Naive thymus-derived CD8-positive, alpha-beta T cell (primary cell): ENCODE measurements at regions not wholly inside any gene's neighbourhood (a gene's known extent, or its start where the extent isn't known, plus 50 kb on each side); places are given as distances from the start of the nearest gene placed in this dataset.

Source experiments
- ATAC-seq, 2 donors: fragments of 150-1000 bp; cut with Tn5 transposase in 1 of 2; sonication (Bioruptor Pico), chemical (Tn5 transposase) in 1 of 2; 1 replicate in 1 of 2; 2 replicates in 1 of 2; pipeline ENCODE4 v1.10.0; 2021; ENCODE audit warnings: mild to moderate bottlenecking in 2 of 2, moderate library complexity in 2 of 2
- POLR2A ChIA-PET: fragments of 350-600 bp; sonication (Branson Sonifier 250); formaldehyde crosslinking; loops from one replicate; lab custom pipeline; 2021; ENCODE audit warnings: antibody characterized with exemption; lab: Charles Lee
- DNase-seq, 10 donors: peaks; one replicate each; pipeline versions ENCODE4 v3.0.0 to v3.0.0-alpha.2; 2020 to 2022
- H3K27ac Mint-ChIP-seq, 10 donors: one replicate each; pipeline ENCODE4 v1.8.0; 2020 to 2022; ENCODE audit warnings: mild to moderate bottlenecking in 10 of 10, mixed read lengths in 10 of 10, moderate library complexity in 4 of 10, inconsistent platforms in 1 of 10
- H3K27me3 Mint-ChIP-seq, 5 donors: one replicate each; pipeline ENCODE4 v1.8.0; 2021 to 2022; ENCODE audit warnings: mixed read lengths in 5 of 5
- H3K36me3 Mint-ChIP-seq, 3 donors: one replicate each; pipeline ENCODE4 v1.8.0; 2020 to 2022; ENCODE audit warnings: mixed read lengths in 3 of 3, mild to moderate bottlenecking in 2 of 3, inconsistent platforms in 1 of 3
- H3K4me1 Mint-ChIP-seq, 4 donors: one replicate each; pipeline ENCODE4 v1.8.0; 2021 to 2022; ENCODE audit warnings: mixed read lengths in 4 of 4
- H3K4me3 Mint-ChIP-seq, 10 donors: one replicate each; pipeline ENCODE4 v1.8.0; 2020 to 2022; ENCODE audit warnings: mild to moderate bottlenecking in 10 of 10, mixed read lengths in 10 of 10, moderate library complexity in 6 of 10, inconsistent platforms in 1 of 10
- H3K9me3 Mint-ChIP-seq, 9 donors: one replicate each; pipeline ENCODE4 v1.8.0; 2020 to 2022; ENCODE audit warnings: mixed read lengths in 9 of 9, mild to moderate bottlenecking in 3 of 9, inconsistent platforms in 1 of 9, moderate library complexity in 1 of 9

GRCh38 chr3:76624164-76624563, 415.7 kb upstream of the ROBO2 start:
- H3K27me3 Mint-ChIP-seq = no peaks in the 10 kb centered on the region
- POLR2A ChIA-PET = no interaction called here
- ATAC-seq (no peak), DNase-seq (no peak)
- no peak overlapping the region for H3K27ac Mint-ChIP-seq
- peaks cover 0 to 6% (median 0%) of the 10 kb centered on the region in 3 donors for H3K36me3 Mint-ChIP-seq
- H3K4me1 Mint-ChIP-seq = no peaks in the 10 kb centered on the region
- H3K9me3 Mint-ChIP-seq = peaks cover 2 to 37% (median 17%) of the 10 kb centered on the region in 9 donors
- H3K4me3 Mint-ChIP-seq = no peak overlapping the region

- no peak overlapping the region for H3K4me3 Mint-ChIP-seq
These were observed 412.7 kb upstream of the ROBO2 start for GRCh38 chr3:76627236-76627635.

GRCh38 chr3:76631251-76631650, 408.6 kb upstream of the ROBO2 start:
- DNase-seq (no peak), ATAC-seq (no peak)
- H3K27ac Mint-ChIP-seq = no peak overlapping the region
- peaks cover 3 to 15% (median 5%) of the 10 kb centered on the region in 9 donors for H3K9me3 Mint-ChIP-seq
- no peaks in the 10 kb centered on the region for H3K36me3 Mint-ChIP-seq
- POLR2A ChIA-PET = no interaction called here
- no peaks in the 10 kb centered on the region for H3K27me3 Mint-ChIP-seq
- H3K4me3 Mint-ChIP-seq = no peak overlapping the region
- no peaks in the 10 kb centered on the region for H3K4me1 Mint-ChIP-seq

More at GRCh38 chr3:76627236-76627635, 412.7 kb upstream of the ROBO2 start:
- Mint-ChIP-seq H3K27ac (no peak overlapping the region), H3K4me1 (no peaks in the 10 kb centered on the region), H3K27me3 (no peaks in the 10 kb centered on the region), H3K9me3 (peaks cover 0 to 36% (median 18%) of the 10 kb centered on the region in 9 donors), H3K36me3 (peaks cover 0 to 6% (median 0%) of the 10 kb centered on the region in 3 donors)
- POLR2A ChIA-PET = no interaction called here
- no peak for DNase-seq
- ATAC-seq = no peak

GRCh38 chr3:76638006-76638405, 401.9 kb upstream of the ROBO2 start:
- Mint-ChIP-seq H3K9me3 (peaks cover 0 to 18% (median 5%) of the 10 kb centered on the region in 9 donors), H3K4me1 (no peaks in the 10 kb centered on the region), H3K4me3 (no peak overlapping the region), H3K27ac (no peak overlapping the region), H3K36me3 (no peaks in the 10 kb centered on the region), H3K27me3 (no peaks in the 10 kb centered on the region)
- no peak for DNase-seq
- ATAC-seq = no peak
- POLR2A ChIA-PET = no interaction called here

GRCh38 chr3:76643623-76644304, 396.1 kb upstream of the ROBO2 start:
- no peaks in the 10 kb centered on the region for H3K4me1 Mint-ChIP-seq
- no peak overlapping the region for H3K27ac Mint-ChIP-seq
- H3K36me3 Mint-ChIP-seq = no peaks in the 10 kb centered on the region
- DNase-seq (no peak), ATAC-seq (no peak)
- POLR2A ChIA-PET = no interaction called here
- H3K4me3 Mint-ChIP-seq = no peak overlapping the region
- H3K9me3 Mint-ChIP-seq = peaks cover 0 to 17% (median 7%) of the 10 kb centered on the region in 9 donors
- no peaks in the 10 kb centered on the region for H3K27me3 Mint-ChIP-seq

- Mint-ChIP-seq H3K36me3 (no peaks in the 10 kb centered on the region), H3K27me3 (no peaks in the 10 kb centered on the region), H3K27ac (no peak overlapping the region), H3K4me3 (no peak overlapping the region), H3K9me3 (peaks cover 0 to 17% (median 7%) of the 10 kb centered on the region in 9 donors), H3K4me1 (no peaks in the 10 kb centered on the region)
- POLR2A ChIA-PET = no interaction called here
- DNase-seq (no peak), ATAC-seq (no peak)
These were observed 395.6 kb upstream of the ROBO2 start for GRCh38 chr3:76644305-76644675.

GRCh38 chr3:76645724-76646123, 394.2 kb upstream of the ROBO2 start:
- H3K27me3 Mint-ChIP-seq = no peaks in the 10 kb centered on the region
- ATAC-seq (no peak), DNase-seq (no peak)
- POLR2A ChIA-PET = no interaction called here
- peaks cover 0 to 17% (median 7%) of the 10 kb centered on the region in 9 donors for H3K9me3 Mint-ChIP-seq
- H3K4me3 Mint-ChIP-seq = no peak overlapping the region
- H3K36me3 Mint-ChIP-seq = no peaks in the 10 kb centered on the region
- H3K4me1 Mint-ChIP-seq = no peaks in the 10 kb centered on the region
- H3K27ac Mint-ChIP-seq = no peak overlapping the region

- no peak overlapping the region for H3K27ac Mint-ChIP-seq
- H3K4me1 Mint-ChIP-seq = no peaks in the 10 kb centered on the region
- DNase-seq = no peak
- peaks cover 0 to 17% (median 7%) of the 10 kb centered on the region in 9 donors for H3K9me3 Mint-ChIP-seq
- POLR2A ChIA-PET = no interaction called here
- no peak overlapping the region for H3K4me3 Mint-ChIP-seq
- no peak for ATAC-seq
- no peaks in the 10 kb centered on the region for H3K27me3 Mint-ChIP-seq
- H3K36me3 Mint-ChIP-seq = no peaks in the 10 kb centered on the region
These were observed 392.9 kb upstream of the ROBO2 start for GRCh38 chr3:76646921-76647562.

GRCh38 chr3:76651784-76652183, 388.1 kb upstream of the ROBO2 start:
- no peak overlapping the region for H3K4me3 Mint-ChIP-seq
- H3K36me3 Mint-ChIP-seq = no peaks in the 10 kb centered on the region
- H3K27me3 Mint-ChIP-seq = no peaks in the 10 kb centered on the region
- DNase-seq = no peak
- no peak overlapping the region for H3K27ac Mint-ChIP-seq
- POLR2A ChIA-PET = no interaction called here
- no peaks in the 10 kb centered on the region for H3K4me1 Mint-ChIP-seq
- no peak for ATAC-seq
- peaks cover 0 to 10% (median 0%) of the 10 kb centered on the region in 9 donors for H3K9me3 Mint-ChIP-seq

GRCh38 chr3:76652524-76652923, 387.4 kb upstream of the ROBO2 start:
- no peak for ATAC-seq
- Mint-ChIP-seq H3K27ac (no peak overlapping the region), H3K36me3 (no peaks in the 10 kb centered on the region), H3K4me3 (no peak overlapping the region), H3K4me1 (no peaks in the 10 kb centered on the region), H3K9me3 (peaks cover 0 to 10% (median 0%) of the 10 kb centered on the region in 9 donors), H3K27me3 (no peaks in the 10 kb centered on the region)
- POLR2A ChIA-PET = no interaction called here
- DNase-seq = no peak

GRCh38 chr3:76653640-76654251, 386.2 kb upstream of the ROBO2 start:
- no peak overlapping the region for H3K27ac Mint-ChIP-seq
- ATAC-seq (no peak), DNase-seq (no peak)
- H3K4me3 Mint-ChIP-seq = no peak overlapping the region
- no peaks in the 10 kb centered on the region for H3K27me3 Mint-ChIP-seq
- peaks cover 0 to 10% (median 0%) of the 10 kb centered on the region in 9 donors for H3K9me3 Mint-ChIP-seq
- no peaks in the 10 kb centered on the region for H3K36me3 Mint-ChIP-seq
- POLR2A ChIA-PET = no interaction called here
- no peaks in the 10 kb centered on the region for H3K4me1 Mint-ChIP-seq

GRCh38 chr3:76656531-76657070, 383.3 kb upstream of the ROBO2 start:
- Mint-ChIP-seq H3K4me1 (no peaks in the 10 kb centered on the region), H3K27ac (no peak overlapping the region), H3K4me3 (no peak overlapping the region), H3K36me3 (no peaks in the 10 kb centered on the region), H3K27me3 (no peaks in the 10 kb centered on the region), H3K9me3 (peaks cover 0 to 8% (median 0%) of the 10 kb centered on the region in 9 donors)
- POLR2A ChIA-PET = no interaction called here
- DNase-seq (no peak), ATAC-seq (no peak)

GRCh38 chr3:76657909-76658308, 382.0 kb upstream of the ROBO2 start:
- POLR2A ChIA-PET = no interaction called here
- no peak for ATAC-seq
- H3K4me1 Mint-ChIP-seq = no peaks in the 10 kb centered on the region

More at GRCh38 chr3:76657909-76658308, 382.0 kb upstream of the ROBO2 start:
- no peak for DNase-seq
- H3K27ac Mint-ChIP-seq = no peak overlapping the region
- no peaks in the 10 kb centered on the region for H3K27me3 Mint-ChIP-seq
- H3K9me3 Mint-ChIP-seq = peaks cover 0 to 10% (median 5%) of the 10 kb centered on the region in 9 donors
- no peaks in the 10 kb centered on the region for H3K36me3 Mint-ChIP-seq
- H3K4me3 Mint-ChIP-seq = no peak overlapping the region
